Mesothelial cell of epicardium (in vitro differentiated cells): ENCODE measurements at regions not wholly inside any gene's neighbourhood (a gene's known extent, or its start where the extent isn't known, plus 50 kb on each side); places are given as distances from the start of the nearest gene placed in this dataset.

ENCODE experiments used
- DNase-seq, 2 experiments: peaks; one replicate each; pipeline ENCODE4 v3.0.0; 2021; ENCODE audit warnings: low spot score in 2 of 2; ENCODE audit not compliant: unreplicated experiment in 2 of 2
- H3K27ac Mint-ChIP-seq: 2 replicates; pipeline ENCODE4 v1.8.0; 2021; ENCODE audit warnings: mixed read lengths
- H3K27me3 Mint-ChIP-seq: 2 replicates; pipeline ENCODE4 v1.8.0; 2021; ENCODE audit warnings: low read depth, mixed read lengths
- H3K36me3 Mint-ChIP-seq: 2 replicates; pipeline ENCODE4 v1.8.0; 2021; ENCODE audit warnings: mixed read lengths
- H3K4me1 Mint-ChIP-seq: 2 replicates; pipeline ENCODE4 v1.8.0; 2021; ENCODE audit warnings: mixed read lengths
- H3K4me3 Mint-ChIP-seq: 2 replicates; pipeline ENCODE4 v1.8.0; 2021; ENCODE audit warnings: mild to moderate bottlenecking, moderate library complexity, mixed read lengths
- H3K9me3 Mint-ChIP-seq: 2 replicates; pipeline ENCODE4 v1.8.0; 2021; ENCODE audit warnings: mixed read lengths
- CTCF ChIP-seq: fragments of 200-600 bp; sonication (generic); IDR thresholded peaks from one replicate; pipeline ENCODE4 v1.5.0; 2021; ENCODE audit warnings: antibody characterized with exemption; ENCODE audit not compliant: unreplicated experiment

- no peaks in the 10 kb centered on the region for H3K27me3 Mint-ChIP-seq
- H3K27ac Mint-ChIP-seq, result peak overlapping the region; percentile 11
- H3K9me3 Mint-ChIP-seq, result no peaks in the 10 kb centered on the region
- DNase-seq, result peak in 1 of 2 experiments; percentile 75
- peak overlapping the region; percentile 6 for H3K4me3 Mint-ChIP-seq
- peaks cover 20% of the 10 kb centered on the region for H3K4me1 Mint-ChIP-seq
- peaks cover 1% of the 10 kb centered on the region for H3K36me3 Mint-ChIP-seq
- TF ChIP-seq CTCF, result peak; percentile 70
Observed at GRCh38 chr16:85245307-85246172, 133.3 kb upstream of the CIBAR2 start.

- no peak for DNase-seq
- Mint-ChIP-seq H3K36me3 (peaks cover 1% of the 10 kb centered on the region), H3K4me3 (no peak overlapping the region), H3K27me3 (no peaks in the 10 kb centered on the region), H3K27ac (no peak overlapping the region), H3K4me1 (peaks cover 20% of the 10 kb centered on the region), H3K9me3 (no peaks in the 10 kb centered on the region)
- no peak for TF ChIP-seq CTCF
Observed at GRCh38 chr16:85246473-85246872, 134.2 kb upstream of the CIBAR2 start.

- Mint-ChIP-seq H3K27ac (peak overlapping the region; percentile 61), H3K27me3 (no peaks in the 10 kb centered on the region), H3K36me3 (peaks cover 1% of the 10 kb centered on the region), H3K9me3 (no peaks in the 10 kb centered on the region), H3K4me1 (peaks cover 20% of the 10 kb centered on the region), H3K4me3 (peak overlapping the region; percentile 0)
- no peak for TF ChIP-seq CTCF
- no peak for DNase-seq
Observed at GRCh38 chr16:85246973-85247372, 134.7 kb upstream of the CIBAR2 start.

GRCh38 chr16:85248342-85248741 is 136.1 kb upstream of the CIBAR2 start:
- TF ChIP-seq CTCF, result no peak

GRCh38 chr16:85248857-85249256 is 136.6 kb upstream of the CIBAR2 start:
- Mint-ChIP-seq H3K27ac (no peak overlapping the region), H3K9me3 (no peaks in the 10 kb centered on the region), H3K36me3 (no peaks in the 10 kb centered on the region), H3K27me3 (no peaks in the 10 kb centered on the region), H3K4me3 (no peak overlapping the region), H3K4me1 (peaks cover 20% of the 10 kb centered on the region)
- TF ChIP-seq CTCF, result no peak
- no peak for DNase-seq

More at GRCh38 chr16:85248342-85248741, 136.1 kb upstream of the CIBAR2 start:
- no peaks in the 10 kb centered on the region for H3K9me3 Mint-ChIP-seq
- H3K27ac Mint-ChIP-seq, result no peak overlapping the region
- H3K36me3 Mint-ChIP-seq, result peaks cover 1% of the 10 kb centered on the region
- no peak for DNase-seq
- H3K4me1 Mint-ChIP-seq, result peaks cover 20% of the 10 kb centered on the region
- H3K27me3 Mint-ChIP-seq, result no peaks in the 10 kb centered on the region
- H3K4me3 Mint-ChIP-seq, result no peak overlapping the region
